ENCODE measurements at regions not wholly inside any gene's neighbourhood (a gene's known extent, or its start where the extent isn't known, plus 50 kb on each side); places are given as distances from the start of the nearest gene placed in this dataset.
"Not testable (repeated sequence)": the region's sequence is repeated elsewhere in the genome, so short reads cannot be mapped to it uniquely, and the experiment has no call there.

DNA sequence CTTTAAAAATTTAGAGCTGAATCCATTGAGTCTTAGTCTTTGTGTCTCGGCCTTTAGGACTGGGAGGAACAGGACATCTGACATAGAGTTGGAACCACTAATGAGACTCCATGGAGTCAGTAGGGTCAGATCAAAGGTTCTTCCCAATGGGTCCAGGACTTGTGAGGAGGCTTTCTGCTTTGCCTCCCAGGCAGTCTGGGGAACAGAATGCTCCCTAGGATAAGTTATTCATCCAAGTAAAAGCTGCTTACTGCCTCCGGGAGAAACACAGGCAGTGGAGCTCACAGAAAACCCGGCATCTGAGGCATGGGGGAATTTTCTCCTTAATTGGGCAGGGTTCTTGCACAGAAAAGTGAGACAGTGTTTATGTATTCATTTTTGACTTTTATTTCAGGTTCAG is 216.4 kb downstream of the SEC23IP start:
- Histone ChIP-seq H3K27me3 (peaks cover 0 to 3% (median 0%) of the 10 kb centered on the region in 4 donors), H3K27ac (no peak overlapping the region), H3K4me3 (no peak overlapping the region), H3K36me3 (no peaks in the 10 kb centered on the region), H3K9me3 (no peaks in the 10 kb centered on the region), H3K4me1 (no peaks in the 10 kb centered on the region)
- TF ChIP-seq, protein P1, sequence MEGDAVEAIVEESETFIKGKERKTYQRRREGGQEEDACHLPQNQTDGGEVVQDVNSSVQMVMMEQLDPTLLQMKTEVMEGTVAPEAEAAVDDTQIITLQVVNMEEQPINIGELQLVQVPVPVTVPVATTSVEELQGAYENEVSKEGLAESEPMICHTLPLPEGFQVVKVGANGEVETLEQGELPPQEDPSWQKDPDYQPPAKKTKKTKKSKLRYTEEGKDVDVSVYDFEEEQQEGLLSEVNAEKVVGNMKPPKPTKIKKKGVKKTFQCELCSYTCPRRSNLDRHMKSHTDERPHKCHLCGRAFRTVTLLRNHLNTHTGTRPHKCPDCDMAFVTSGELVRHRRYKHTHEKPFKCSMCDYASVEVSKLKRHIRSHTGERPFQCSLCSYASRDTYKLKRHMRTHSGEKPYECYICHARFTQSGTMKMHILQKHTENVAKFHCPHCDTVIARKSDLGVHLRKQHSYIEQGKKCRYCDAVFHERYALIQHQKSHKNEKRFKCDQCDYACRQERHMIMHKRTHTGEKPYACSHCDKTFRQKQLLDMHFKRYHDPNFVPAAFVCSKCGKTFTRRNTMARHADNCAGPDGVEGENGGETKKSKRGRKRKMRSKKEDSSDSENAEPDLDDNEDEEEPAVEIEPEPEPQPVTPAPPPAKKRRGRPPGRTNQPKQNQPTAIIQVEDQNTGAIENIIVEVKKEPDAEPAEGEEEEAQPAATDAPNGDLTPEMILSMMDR (IDR thresholded peaks at IDR 0.05) = no peak
- ATAC-seq (no peak), DNase-seq (no peak), FAIRE-seq (no peak)
- 68 to 77% methylated on average over 3 of the region's 3 CpGs for WGBS, 2 donors
- intact Hi-C loops (cut with DNase I) = no loop called here

DNA sequence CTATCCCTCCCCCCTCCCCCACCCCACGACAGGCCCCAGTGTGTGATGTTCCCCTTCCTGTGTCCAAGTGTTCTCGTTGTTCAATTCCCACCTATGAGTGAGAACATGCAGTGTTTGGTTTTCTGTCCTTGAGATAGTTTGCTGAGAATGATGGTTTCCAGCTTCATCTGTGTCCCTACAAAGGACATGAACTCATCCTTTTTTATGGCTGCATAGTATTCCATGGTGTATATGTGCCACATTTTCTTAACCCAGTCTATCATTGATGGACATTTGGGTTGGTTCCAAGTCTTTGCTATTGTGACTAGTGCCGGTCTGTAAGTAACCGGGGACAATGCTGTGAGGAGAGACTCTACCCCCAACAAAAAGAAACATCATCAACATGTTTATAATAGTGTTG is 217.2 kb downstream of the SEC23IP start:
- H3K36me3 ChIP-seq; H3K4me1 ChIP-seq; DNase-seq; H3K27me3 ChIP-seq; H3K4me3 ChIP-seq; H3K9me3 ChIP-seq; ATAC-seq; FAIRE-seq; H3K27ac ChIP-seq; intact Hi-C loops (cut with DNase I): not testable (repeated sequence)
- 78 to 96% methylated on average over 2 to 4 of the region's 4 CpGs for WGBS, 2 donors

DNA sequence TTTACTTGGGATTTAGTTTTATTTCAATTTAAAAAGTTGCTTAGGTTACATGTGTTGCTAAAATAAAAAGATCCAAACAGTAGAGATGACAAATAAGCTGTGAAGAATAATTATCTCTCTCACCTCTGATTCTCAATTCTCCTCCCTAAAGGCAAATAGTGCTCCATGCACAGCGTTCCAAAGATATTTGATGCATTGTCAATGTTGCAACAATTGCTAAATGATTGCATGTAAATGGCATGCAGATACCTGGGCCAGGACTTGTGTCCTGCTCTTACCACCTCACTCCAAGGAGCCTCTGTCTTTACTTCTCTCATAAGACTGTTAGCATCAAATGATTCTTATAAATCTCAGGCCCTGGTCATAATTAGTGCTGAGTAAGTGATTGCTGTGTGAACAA is 217.7 kb downstream of the SEC23IP start:
- intact Hi-C loops (cut with DNase I) = no loop called here
- ATAC-seq (no peak), DNase-seq (no peak), FAIRE-seq (no peak)
- Histone ChIP-seq H3K9me3 (no peaks in the 10 kb centered on the region), H3K27ac (no peak overlapping the region), H3K27me3 (peaks cover 0 to 3% (median 0%) of the 10 kb centered on the region in 4 donors), H3K4me3 (no peak overlapping the region), H3K4me1 (no peaks in the 10 kb centered on the region), H3K36me3 (no peaks in the 10 kb centered on the region)
- TF ChIP-seq, protein P1 (IDR thresholded peaks at IDR 0.05) = no peak
- 35 to 36% methylated on average over 1 of the region's 1 CpG for WGBS, 2 donors

DNA sequence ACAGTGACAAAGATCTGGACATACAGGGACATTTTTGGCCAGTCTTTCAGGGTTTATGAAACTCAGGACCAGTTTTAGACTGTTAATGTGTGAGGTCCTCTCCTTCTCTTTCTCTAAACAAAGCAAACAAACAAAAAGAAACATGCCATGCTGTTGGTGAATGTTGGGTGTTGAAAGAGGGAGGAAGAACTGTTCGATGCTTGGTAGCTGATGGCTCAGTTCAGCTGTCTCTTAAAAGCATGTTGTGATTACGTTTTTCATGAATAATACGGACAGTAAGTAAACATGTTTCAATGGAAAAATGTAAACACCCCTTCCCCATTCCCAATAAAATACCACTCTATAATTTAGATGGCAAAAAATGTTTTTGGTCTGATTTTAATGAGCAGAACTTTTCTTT is 219.1 kb downstream of the SEC23IP start:
- no peak overlapping the region for H3K27ac ChIP-seq
- intact Hi-C loops (cut with DNase I) = no loop called here
- WGBS, 2 donors = 30 to 43% methylated on average over 3 of the region's 3 CpGs
- no peak for FAIRE-seq
- H3K36me3 ChIP-seq = no peaks in the 10 kb centered on the region
- no peak for ATAC-seq
- H3K4me3 ChIP-seq = no peak overlapping the region
- TF ChIP-seq, protein P1 (IDR thresholded peaks at IDR 0.05) = no peak
- no peak for DNase-seq
- no peaks in the 10 kb centered on the region for H3K9me3 ChIP-seq
- H3K27me3 ChIP-seq = peaks cover 0 to 3% (median 0%) of the 10 kb centered on the region in 4 donors
- no peaks in the 10 kb centered on the region for H3K4me1 ChIP-seq

DNA sequence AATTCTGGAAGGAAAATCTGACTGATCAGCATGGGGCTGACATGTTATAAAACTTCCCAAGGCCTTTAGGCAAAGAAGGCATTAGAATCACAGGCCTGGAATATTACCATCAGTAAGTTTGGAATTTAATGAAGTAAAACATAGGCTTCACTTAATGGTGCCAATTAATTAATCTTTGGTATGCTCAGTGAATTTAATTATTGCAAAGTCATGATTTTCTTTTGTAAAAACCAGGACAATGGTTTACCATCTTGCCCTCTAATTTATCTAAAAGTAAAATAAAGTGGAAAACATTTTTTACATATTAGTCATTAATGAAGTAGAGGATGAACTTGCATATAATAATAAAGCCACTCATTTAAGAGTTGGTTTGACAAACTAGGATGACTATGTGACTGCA is 220.3 kb downstream of the SEC23IP start:
- H3K27me3 ChIP-seq = peaks cover 0 to 3% (median 0%) of the 10 kb centered on the region in 4 donors

More for the DNA sequence above, 220.3 kb downstream of the SEC23IP start:
- ATAC-seq (no peak), FAIRE-seq (no peak), DNase-seq (no peak)
- Histone ChIP-seq H3K9me3 (no peaks in the 10 kb centered on the region), H3K36me3 (no peaks in the 10 kb centered on the region), H3K4me3 (no peak overlapping the region), H3K4me1 (no peaks in the 10 kb centered on the region), H3K27ac (no peak overlapping the region)
- intact Hi-C loops (cut with DNase I) = no loop called here
- TF ChIP-seq, protein P1 (IDR thresholded peaks at IDR 0.05) = no peak

All from pancreas (tissue), 10 donors.